ENCODE measurements at regions not wholly inside any gene's neighbourhood (a gene's known extent, or its start where the extent isn't known, plus 50 kb on each side); places are given as distances from the start of the nearest gene placed in this dataset.
A peak's percentile ranks its signal among the peaks of the same experiment; 100 is the strongest.
"Not testable (repeated sequence)": the region's sequence is repeated elsewhere in the genome, so short reads cannot be mapped to it uniquely, and the experiment has no call there.

DNA sequence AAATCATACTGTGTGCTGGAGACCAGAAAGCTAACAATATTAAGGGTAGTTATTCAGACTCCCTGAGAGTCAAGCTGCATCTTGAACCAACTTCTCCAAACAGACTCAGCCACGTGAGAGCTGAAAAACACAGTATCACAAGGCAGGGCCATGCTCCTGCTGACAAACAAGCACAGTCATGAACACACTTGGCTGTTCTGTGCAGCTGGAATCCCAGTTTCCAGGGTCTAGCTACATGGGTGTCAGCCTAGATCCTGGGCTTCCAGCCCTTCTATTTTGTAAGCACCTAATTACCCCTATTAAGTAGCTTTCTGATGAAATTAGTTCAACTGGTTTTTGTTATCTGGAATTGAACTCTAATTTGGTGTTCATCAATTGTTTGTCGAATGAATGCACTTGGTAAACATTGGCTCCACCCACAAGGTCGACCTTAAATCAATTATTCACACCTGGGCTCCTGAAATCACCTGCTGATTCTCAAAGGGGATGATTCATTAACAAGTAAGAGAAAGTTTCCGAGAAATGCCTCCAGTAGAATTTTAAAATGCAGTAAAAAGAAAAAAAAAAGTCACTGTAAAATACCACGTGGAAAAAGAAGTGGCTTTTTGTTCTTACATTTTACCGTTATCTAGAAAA, 179.3 kb downstream of the ZC3H11B start:
- no peak for DNase-seq (ENCODE audit: low spot score)

DNA sequence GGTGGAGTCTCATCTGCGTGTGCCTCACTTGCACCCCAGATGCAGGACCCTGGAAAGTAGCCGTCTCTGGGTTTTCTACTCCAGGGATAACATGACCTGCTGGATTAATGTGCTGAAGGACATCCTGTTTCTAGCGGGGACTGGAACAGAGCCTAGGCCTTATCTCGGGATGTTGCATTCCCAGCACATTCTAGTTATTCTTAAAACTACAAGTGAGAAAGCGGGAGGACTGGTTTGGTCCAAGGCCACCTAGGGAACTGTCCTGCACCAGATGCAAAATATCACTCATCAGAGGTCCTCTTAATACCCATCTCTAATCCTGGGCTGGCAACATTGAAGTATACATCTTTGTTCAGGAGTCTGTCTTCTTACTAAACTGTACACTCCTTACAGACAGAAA, 179.9 kb downstream of the ZC3H11B start:
- DNase-seq (ENCODE audit: low spot score), result no peak

DNA sequence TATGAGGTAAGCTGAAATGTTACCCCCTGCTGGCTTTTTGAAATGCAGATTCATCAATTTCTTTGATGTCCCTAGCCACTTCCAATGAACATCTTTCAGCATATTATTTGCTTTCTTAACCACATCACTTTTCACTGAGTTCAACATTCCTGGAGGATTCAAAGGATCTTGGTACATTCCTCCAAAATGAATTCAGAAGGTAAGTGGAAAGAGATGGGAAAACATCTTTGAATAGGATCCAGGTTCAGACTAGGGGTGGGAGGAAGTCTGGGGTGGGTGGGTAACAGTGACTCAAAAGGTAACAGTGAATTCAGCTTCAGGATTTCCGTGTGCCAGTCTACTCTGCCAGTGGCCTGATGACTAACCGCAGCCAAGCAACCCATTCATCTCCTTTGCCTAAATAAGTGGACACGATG, 180.7 kb downstream of the ZC3H11B start:
- DNase-seq (ENCODE audit: low spot score), result peak; percentile 27

DNA sequence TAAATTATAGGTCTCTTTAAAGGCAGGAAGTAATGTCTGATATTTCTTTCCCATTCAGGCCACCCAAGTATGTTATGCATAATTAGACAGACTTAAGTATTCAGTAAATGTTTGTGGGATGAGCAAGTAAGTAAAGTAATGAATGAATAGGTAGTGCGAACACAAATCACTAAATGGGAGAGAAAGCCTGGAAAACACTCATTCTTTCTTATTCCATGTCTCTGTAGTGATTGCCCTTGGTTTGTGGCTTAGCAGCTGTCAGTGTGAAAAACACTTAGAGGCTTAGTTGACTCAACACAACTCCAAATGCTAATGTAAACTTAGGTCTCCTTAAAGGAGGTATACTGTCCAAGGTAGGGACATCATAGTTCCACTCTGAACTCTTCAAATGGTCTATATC, 182.5 kb downstream of the ZC3H11B start:
- peak; percentile 11 for DNase-seq (ENCODE audit: low spot score)

DNA sequence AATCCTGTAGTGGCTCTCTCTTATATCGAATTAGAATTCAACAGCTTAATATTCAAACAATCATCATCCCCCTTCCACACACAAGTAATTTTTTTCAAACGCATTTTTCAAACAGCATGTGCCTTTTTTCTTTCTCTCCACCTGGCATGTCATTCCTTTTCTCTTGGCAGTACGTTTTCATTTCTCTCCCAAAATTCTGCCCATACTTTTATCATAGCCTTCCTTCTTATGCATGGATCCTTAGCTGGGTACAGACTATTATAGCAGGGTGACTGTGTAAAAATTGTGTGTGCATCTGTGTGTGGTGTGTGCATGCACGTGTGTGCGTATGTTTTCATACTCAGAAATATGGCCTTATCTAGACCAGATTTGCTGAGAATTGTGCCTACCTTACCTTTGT, 184.3 kb downstream of the ZC3H11B start:
- no peak for DNase-seq (ENCODE audit: low spot score)

DNA sequence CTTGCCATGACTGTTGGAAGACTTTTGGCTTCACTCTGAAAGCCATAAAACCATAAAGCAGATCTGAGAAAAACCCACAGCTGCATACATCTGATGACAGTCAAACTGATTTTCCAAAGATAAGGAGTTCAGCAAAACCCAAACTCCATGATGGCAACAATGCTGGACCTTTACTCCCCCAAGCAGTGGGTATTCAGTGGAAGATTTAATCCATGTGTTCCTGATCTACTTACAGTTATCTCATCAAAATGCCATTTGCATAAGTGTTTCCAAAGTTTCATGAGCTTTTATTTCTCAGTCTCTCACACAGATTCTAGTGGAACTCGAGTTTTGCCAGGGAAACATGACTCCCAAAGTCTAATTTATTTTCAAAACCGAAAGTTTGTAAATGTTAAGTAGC, 184.9 kb downstream of the ZC3H11B start:
- DNase-seq (ENCODE audit: low spot score), result no peak

DNA sequence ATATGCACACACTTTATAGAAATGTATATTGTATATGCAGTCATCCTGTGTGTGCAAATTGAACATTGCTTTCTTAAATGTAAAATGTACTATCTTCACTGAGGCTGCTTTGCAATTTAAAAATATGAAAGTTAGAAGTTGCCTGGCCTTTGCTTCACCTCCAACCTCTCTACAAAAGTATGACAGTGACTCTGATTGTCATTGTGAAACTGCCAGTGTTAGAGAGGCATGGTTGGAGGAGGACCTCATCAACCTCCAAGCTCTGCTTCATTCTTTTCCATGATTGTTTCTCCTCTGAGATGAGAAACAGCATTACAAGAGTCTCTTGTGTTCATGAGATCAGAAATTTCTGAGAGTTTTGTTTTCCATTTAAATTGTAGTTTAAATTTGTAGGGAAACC, 185.5 kb downstream of the ZC3H11B start:
- peak; percentile 51 for DNase-seq (ENCODE audit: low spot score)

DNA sequence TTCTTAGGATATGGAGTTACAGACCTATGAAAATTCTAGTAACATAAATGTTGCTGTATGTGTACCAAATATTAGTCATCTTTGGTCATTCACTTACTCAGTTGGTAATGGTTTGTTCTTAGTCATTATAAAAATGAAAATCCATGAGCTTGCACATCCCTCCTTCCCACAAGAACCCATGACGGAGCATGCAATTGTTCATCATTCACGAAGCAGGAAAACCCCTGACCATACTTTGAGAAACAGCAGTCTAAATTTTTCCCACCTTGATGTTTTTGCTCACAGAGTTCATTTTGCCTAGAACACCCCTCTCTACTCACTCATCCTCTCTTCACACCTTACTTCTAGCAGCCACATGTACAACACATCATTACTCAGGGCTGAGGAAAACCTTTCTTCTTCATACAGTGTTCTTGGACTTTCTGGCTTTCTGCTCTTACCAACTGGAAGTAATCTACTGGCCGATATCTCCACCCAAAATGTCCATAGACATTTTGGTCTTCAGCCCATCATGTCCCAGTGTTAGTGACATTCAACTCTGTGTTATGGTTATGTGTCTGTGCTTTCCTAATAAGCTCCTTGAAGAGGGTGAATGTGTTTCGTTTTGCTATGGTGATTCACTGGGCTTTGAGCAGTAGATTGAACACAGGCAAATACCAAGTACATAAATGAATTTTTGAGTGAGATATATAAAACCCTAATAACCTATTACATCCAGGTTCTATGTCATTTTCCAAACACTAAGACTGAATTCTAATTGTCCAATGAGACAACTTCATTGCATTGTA, 189.9 kb downstream of the ZC3H11B start:
- DNase-seq (ENCODE audit: low spot score), result peak; percentile 72

DNA sequence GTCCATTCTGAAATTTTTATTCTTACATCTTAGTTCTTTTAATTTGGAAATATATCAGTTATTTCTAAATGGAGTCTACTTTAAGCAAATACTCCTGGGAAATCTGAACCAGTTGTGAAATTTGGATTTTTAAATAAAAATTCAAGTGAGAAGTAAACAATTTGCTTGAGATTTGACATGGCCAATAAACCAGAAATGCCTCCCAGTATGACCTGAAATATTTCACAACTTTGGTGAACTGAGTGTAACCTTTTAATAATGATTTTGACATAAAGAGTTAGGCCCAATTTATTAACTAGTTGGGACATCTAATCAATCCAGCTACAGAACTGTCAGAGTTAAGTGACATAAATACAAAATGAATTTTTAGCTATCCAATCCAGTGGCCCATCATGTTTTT, 192.0 kb downstream of the ZC3H11B start:
- no peak for DNase-seq (ENCODE audit: low spot score)

DNA sequence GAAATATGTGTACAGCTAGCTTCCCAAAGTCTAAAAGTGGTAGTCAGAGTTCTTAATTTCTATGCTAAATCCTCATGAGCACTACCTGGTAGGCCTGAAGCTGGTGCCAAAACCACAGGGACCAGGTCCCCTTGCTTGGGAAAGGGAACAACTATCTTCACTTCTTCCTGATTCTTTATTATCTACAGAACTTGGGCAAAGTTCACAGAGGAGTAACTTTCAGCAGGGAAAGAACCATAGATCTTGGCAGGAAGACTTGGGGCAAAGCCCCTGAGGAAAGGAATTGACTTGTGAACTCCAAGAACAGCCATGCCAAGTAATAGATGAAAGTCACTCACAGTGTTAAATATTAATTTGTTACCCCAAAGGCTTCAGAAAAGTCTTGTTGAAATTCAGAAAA, 193.0 kb downstream of the ZC3H11B start:
- DNase-seq (ENCODE audit: low spot score), result no peak

DNA sequence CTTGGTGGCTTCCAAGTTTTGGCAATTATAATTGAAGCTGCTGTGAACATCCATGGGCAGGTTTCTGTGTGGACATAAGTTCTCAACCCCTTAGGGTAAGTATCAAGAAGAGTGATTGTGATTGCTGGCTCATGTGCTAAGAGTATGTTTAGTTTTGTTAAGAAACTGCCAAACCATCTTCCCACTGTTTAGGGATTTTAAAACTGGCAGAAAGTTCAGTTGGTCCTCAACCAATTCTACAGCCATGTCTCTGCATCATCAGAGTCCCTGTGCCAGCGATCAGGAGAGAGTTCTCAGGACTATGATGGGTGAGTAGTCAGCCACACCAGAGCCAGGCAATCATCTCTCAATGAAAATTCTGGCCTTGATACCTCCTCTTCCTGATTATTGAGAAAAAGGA, 193.8 kb downstream of the ZC3H11B start:
- no peak for DNase-seq (ENCODE audit: low spot score)

DNA sequence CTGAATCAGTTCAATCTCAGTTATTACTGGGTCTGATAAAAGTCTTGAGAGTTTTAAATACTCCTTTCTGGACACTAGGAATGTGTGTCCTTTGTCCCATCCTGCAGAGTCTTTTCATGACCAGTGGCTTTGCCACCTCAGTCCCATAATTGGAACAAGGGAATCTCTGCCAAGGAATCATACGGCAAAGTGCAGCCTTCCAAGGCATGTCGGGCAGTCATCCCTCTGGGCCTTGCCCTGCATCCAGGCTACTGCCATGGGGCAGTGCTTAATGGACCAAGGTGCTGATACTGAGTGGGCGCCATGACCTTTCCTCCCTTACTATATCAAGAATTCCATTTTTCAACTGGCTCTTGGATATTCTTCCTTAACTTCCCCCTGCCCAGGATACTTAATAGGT, 195.3 kb downstream of the ZC3H11B start:
- no peak for DNase-seq (ENCODE audit: low spot score)

DNA sequence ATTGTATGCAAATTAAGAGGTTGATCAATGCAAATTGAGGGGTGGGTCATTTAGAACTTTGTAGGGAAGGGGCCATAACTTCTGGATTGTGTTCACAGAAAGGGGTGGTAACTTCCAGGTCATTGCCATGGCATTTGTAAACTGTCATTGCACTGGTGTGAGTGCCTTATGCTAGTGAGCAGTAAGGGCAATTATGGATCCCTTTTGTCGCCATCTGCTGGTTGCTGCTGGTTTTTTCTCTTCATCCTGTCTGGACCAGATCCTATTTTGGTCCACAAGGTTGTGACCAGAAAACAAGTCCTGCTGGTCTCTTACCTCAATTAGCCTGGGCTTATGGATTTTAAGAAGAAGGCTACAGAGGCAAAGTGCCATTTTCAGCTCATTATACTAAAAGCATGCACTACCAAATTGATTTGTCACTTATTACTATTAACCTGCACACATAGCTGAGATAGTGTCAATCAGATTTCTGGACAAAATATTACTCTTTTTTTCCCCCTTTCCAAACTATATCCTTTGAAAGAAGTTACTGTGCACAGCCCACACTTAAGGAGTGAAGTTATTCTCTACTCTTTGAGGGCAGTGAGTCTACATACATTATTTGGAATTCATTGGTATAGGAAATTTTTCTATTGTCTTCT, 196.2 kb downstream of the ZC3H11B start:
- DNase-seq (ENCODE audit: low spot score), result peak; percentile 74

DNA sequence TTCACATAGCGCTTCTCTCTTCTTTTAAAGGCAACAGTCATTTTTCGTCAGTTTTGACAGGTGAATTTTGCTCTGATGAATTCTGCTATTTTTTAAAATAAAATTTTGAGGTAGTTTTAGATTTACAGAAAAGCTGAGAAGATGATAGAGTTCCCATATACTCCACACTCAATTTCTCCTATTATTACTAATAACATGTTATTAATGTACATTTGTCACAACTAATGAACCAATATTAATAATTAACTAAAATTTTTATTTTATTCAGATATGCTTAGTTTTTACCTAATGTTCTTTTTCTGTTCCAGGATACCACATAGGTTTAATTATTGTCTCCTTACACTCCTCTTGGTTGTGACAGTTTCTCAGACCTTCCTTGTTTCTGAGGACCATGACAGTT, 197.0 kb downstream of the ZC3H11B start:
- DNase-seq (ENCODE audit: low spot score), result no peak

DNA sequence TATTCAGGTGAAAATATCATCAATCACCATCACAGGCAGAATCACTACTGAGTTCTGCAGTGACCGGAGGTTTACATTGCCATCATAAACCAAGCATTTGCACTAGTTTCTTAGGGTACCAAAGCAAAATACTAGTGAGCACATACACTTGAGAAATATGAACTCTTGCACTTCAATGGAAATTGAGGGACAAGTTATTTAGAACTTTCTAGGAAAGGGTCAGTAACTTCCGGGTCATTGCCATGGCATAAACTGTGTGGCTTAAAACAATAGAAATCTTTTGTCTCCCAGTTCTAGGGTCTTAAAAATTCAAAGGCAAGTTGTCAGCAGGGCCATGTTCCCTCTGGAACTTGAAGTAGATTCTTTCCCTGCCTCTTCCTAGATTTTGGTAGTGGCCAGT, 197.5 kb downstream of the ZC3H11B start:
- no peak for DNase-seq (ENCODE audit: low spot score)

DNA sequence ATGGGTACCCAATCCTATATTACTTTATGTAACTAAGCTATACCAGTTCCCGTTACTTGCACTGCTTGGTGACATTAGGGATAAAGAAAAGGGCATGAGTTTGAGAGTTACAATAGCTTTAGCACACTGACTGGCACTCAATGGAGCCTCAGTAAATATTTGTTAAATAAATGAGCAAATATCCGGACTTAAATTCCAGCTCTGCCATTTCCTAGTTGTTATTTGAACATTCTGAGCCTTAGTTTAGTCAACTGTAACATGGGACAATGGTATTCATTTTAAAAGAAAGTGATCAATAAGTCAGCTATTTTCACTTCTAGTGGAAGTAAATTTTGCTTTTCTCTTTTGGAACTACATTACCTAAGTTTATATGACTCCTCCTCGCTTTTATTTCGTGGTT, 198.7 kb downstream of the ZC3H11B start:
- no peak for DNase-seq (ENCODE audit: low spot score)

DNA sequence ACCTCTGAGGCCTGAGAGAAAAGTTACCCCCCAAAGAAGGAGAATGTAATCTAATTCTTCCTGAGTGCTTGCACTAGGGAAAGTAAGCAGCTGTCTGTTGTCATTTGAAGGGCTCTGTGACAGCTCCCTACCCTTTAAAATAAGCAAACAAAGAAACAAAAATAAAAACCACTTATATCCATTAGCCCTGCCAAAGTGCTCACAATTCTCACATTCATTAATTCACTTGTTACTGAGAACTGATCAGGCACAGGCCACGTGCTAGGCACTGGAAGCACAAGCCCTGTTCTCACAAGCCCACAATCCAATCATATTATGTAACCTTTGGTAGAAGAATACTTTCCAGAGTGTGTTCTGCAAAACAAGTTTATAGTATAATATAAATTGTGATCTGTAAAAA, 199.4 kb downstream of the ZC3H11B start:
- no peak for DNase-seq (ENCODE audit: low spot score)

DNA sequence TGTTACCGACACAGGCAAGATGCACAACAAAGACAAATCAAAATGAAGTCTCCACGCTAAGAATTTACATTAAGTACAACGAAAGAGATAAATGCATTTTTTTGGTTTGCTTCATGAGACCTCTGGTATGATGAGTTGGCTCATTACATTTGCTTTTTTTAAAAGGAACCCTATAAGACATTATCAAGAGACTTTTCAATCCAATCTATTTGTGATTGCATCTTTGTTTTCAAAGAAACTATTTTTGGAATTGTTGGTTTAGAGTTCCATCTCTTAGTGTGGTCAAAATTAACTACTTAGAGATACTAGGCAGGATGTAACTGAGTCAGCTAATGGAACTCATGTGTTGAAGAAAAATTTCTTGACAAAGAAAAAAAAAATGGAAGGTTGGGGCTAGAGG, 200.1 kb downstream of the ZC3H11B start:
- no peak for DNase-seq (ENCODE audit: low spot score)

DNA sequence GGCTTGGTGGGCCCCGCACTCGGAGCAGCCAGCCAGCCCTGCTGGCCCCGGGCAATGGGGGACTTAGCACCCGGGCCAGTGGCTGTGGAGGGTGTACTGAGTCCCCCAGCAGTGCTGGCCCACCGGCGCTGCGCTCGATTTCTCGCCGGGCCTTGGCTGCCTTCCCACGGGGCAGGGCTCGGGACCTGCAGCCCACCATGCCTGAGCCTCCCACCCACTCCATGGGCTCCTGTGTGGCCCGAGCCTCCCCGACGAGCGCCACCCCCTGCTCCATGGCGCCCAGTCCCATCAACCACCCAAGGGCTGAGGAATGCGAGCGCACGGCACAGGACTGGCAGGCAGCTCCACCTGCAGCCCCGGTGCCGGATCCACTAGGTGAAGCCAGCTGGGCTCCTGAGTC, 202.2 kb downstream of the ZC3H11B start:
- DNase-seq (ENCODE audit: low spot score), result not testable (repeated sequence)

DNA sequence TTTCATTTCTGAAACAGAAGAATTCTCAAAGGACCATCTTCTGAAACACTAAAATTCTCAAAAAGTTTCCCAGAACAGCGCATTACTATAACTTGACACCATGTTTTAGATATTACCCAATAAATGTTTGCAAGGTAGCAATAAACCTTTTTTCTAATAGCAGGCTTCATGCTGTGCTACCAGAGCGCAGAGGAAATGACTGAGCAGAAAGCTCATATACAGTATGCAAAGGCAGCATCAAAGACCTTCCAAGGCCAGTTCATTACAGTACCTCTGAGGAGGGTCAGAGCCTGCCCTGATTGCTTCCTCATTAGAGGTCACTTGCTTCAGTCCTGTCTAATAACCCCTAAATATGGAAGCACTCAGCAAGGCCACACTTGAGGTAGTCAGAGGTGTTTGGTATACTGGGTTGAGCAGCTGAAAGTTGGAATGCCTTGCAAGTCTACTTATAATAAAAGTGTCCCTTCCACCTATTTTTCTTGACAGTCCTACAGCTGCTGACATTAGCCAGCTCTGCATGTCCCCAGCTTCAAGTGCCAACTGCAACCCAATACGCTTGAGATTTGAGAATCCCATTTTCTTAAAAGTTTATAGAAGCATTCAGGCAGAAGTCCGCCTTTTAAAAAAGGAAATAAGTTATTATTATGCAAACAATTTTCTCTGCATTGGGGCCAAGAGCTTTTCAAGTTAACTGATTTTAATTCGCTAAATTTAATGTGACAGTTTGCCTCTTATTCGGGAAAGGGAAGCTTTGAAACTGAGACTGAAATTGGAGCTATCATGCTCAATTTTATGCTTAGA, 207.2 kb downstream of the ZC3H11B start:
- DNase-seq (ENCODE audit: low spot score), result no peak

DNA sequence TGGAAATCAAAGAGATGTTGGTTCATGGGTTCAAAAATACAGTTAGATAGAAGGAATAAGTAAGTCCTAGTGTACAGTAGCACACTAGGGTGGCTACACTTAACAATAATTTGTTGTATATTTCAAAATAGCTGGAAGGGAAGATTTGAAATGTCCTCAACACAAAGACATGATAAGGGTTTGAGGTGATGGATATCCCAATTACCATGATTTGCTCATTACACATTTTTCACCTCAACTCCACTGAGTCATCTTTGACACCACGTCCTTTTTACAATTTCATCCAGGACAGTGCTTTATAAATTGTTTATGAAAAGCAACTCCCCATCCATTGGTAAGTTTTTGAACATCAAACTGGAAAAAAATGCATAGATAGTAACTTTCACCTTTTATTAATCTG, 208.3 kb downstream of the ZC3H11B start:
- DNase-seq (ENCODE audit: low spot score), result no peak

DNA sequence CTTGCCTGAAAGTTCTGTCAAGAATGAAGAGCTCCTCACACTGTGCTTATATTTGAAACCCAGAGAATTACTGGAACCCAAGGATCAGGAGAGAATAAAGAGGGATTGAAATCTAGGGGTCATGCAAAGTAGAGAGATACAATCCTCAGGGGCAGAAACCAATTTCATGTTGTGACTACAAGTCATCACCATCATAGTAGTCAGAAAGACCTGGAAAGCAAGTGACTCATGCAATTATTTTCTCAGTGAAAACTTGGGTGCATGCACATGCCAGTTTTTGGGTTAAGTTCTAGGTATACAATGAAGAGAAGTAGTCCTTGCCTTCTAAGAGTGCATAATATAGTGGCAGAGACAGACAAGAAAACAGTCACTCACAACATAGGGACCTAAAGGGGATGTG, 210.0 kb downstream of the ZC3H11B start:
- no peak for DNase-seq (ENCODE audit: low spot score)
